ENCODE measurements at regions not wholly inside any gene's neighbourhood (a gene's known extent, or its start where the extent isn't known, plus 50 kb on each side); places are given as distances from the start of the nearest gene placed in this dataset.

GRCh38 chr10:81068460-81068859 is 530.8 kb downstream of the SH2D4B start:
- TF ChIP-seq CTCF (IDR thresholded peaks at IDR 0.05; ENCODE audit: low read depth, low read length, poor library complexity, severe bottlenecking) (no peak), EZH2phosphoT487 (IDR thresholded peaks at IDR 0.05; ENCODE audit: borderline replicate concordance, low read length) (no peak)

Data from DOHH2 (cell line).